ENCODE measurements at regions not wholly inside any gene's neighbourhood (a gene's known extent, or its start where the extent isn't known, plus 50 kb on each side); places are given as distances from the start of the nearest gene placed in this dataset.

GRCh38 chr4:23009093-23009492, 316.4 kb downstream of the GBA3 start:
- intact Hi-C loops (cut with DNase I): no loop called here

GRCh38 chr4:23006756-23007155, 314.0 kb downstream of the GBA3 start:
- H3K4me1 ChIP-seq: no peaks in the 10 kb centered on the region
- H3K27ac ChIP-seq: no peak overlapping the region
- TF ChIP-seq CTCF (IDR thresholded peaks at IDR 0.05): no peak
- H3K4me3 ChIP-seq: no peak overlapping the region
- H3K36me3 ChIP-seq: no peaks in the 10 kb centered on the region
- intact Hi-C loops (cut with DNase I): no loop called here
- ATAC-seq (no peak), DNase-seq (no peak)
- H3K27me3 ChIP-seq: no peaks in the 10 kb centered on the region
- H3K9me3 ChIP-seq: peaks cover 0 to 16% (median 0%) of the 10 kb centered on the region in 11 donors

More at GRCh38 chr4:23009093-23009492, 316.4 kb downstream of the GBA3 start:
- Histone ChIP-seq H3K9me3 (peaks cover 0 to 16% (median 0%) of the 10 kb centered on the region in 11 donors), H3K27ac (no peak overlapping the region), H3K27me3 (no peaks in the 10 kb centered on the region), H3K4me3 (no peak overlapping the region), H3K36me3 (no peaks in the 10 kb centered on the region), H3K4me1 (no peaks in the 10 kb centered on the region)
- no peak for DNase-seq
- no peak for ATAC-seq
- TF ChIP-seq CTCF (IDR thresholded peaks at IDR 0.05): no peak

GRCh38 chr4:23005691-23006090, 313.0 kb downstream of the GBA3 start:
- DNase-seq (no peak), ATAC-seq (no peak)
- Histone ChIP-seq H3K27ac (no peak overlapping the region), H3K4me3 (no peak overlapping the region), H3K36me3 (no peaks in the 10 kb centered on the region), H3K9me3 (peaks cover 0 to 16% (median 0%) of the 10 kb centered on the region in 11 donors), H3K4me1 (peaks cover 0 to 5% (median 0%) of the 10 kb centered on the region in 9 donors), H3K27me3 (no peaks in the 10 kb centered on the region)
- intact Hi-C loops (cut with DNase I): no loop called here
- TF ChIP-seq CTCF (IDR thresholded peaks at IDR 0.05): no peak
- WGBS, 2 donors: 76 to 86% methylated on average over 1 of the region's 1 CpG

GRCh38 chr4:23001478-23001877, 308.7 kb downstream of the GBA3 start:
- Histone ChIP-seq H3K4me1 (peaks cover 0 to 5% (median 0%) of the 10 kb centered on the region in 9 donors), H3K9me3 (peaks cover 0 to 5% (median 0%) of the 10 kb centered on the region in 11 donors), H3K27me3 (no peaks in the 10 kb centered on the region), H3K4me3 (no peak overlapping the region), H3K27ac (no peak overlapping the region), H3K36me3 (no peaks in the 10 kb centered on the region)
- TF ChIP-seq CTCF (IDR thresholded peaks at IDR 0.05): no peak
- DNase-seq (no peak), ATAC-seq (no peak)
- 45 to 46% methylated on average over 2 of the region's 2 CpGs for WGBS, 2 donors
- intact Hi-C loops (cut with DNase I): no loop called here
